ENCODE measurements at regions not wholly inside any gene's neighbourhood (a gene's known extent, or its start where the extent isn't known, plus 50 kb on each side); places are given as distances from the start of the nearest gene placed in this dataset.

DNA sequence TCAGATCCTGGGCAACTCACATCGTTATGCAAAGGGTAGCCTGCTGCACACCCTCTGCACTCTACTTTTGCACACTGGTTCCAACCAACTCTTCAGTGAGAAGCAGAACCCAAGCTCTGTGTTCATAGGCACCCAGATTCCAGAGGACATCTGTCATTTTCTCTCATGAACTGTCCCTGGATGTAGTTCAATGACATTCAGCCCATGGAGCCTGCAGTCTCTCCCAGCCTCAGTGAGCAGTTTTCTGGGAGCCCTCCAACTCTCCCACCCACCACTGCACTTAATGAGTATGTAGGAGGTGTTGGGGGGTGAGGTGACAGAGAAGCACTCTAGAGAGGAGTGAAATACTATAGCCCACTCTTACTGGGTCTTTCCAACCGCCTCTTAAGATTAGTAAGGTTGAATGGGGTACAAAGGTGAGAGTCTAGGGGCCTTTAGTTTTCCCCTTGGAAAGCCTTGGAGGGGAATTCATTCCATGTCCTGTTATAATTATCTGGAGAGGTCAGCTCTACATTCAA is 58.1 kb upstream of the APOBEC4 start:
- DNase-seq = no peak

DNA sequence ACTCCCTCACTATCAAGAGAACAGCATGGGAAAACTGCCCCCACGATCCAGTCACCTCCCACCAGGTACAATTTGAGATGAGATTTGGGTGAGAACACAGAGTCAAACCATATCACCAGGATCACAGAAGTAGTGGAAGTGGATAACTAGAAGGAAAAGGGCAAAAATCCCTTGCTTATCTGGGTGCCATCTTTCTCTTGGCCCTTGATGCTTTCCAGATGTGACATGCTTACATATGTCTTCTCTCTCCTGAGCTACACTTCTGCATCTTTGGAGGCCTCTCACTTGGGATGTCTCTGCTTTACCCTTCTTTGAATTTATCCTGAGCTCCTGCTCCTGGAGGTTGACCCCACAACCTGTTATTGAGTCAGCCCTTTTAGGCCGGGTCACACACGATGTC is 57.6 kb upstream of the APOBEC4 start:
- no peak for DNase-seq

DNA sequence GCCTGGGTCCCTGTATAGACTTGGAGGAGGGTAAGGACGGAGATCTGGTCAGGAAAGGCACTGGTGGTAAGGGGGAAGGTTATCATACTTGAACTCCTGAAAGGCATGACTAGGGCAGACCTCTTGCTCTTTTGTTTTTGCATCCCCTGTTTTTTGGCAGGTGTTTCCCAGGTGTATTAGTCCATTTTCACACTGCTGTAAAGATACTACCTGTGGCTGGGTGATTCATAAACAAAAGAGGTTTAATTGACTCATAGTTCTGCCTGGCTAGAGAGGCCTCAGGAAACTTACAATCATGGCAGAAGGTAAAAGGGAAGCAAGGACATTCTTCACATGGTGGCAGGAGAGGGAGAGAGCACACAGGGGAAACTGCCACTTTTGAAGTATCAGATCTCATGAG is 57.2 kb upstream of the APOBEC4 start:
- no peak for DNase-seq

DNA sequence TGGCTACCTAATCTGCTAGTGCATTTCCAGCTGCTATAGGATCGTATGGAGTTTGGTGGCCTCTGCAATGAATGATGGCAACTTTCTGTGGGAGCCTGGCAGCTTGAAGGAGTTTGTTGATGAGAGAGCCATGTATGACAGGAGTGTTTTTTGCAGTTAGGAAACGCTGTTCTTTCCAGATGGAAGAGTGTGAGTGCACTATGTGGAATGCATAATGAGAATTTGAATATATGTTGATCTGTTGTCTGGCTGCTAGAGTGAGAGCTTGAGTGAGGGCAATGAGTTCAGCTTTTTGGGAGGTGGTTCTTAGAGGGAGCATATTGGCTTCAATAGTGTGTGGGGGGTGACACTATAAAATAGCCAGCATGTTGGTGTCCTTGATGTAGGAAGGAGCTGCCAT is 51.0 kb upstream of the APOBEC4 start:
- no peak for DNase-seq
